Transverse colon (tissue), 4 donors: ENCODE measurements at regions not wholly inside any gene's neighbourhood (a gene's known extent, or its start where the extent isn't known, plus 50 kb on each side); places are given as distances from the start of the nearest gene placed in this dataset.
"Not testable (repeated sequence)": the region's sequence is repeated elsewhere in the genome, so short reads cannot be mapped to it uniquely, and the experiment has no call there.

Source experiments
- DNase-seq: peaks from one replicate; pipeline ENCODE4 v3.0.0-alpha.2; 2019
- H3K27ac ChIP-seq, 4 donors: fragments of 200-600 bp; sonication (generic); 2 replicates each; pipeline ENCODE4 v1.5.1; 2016 to 2018; ENCODE audit warnings: inconsistent platforms in 4 of 4
- H3K27me3 ChIP-seq: fragments of 200-600 bp; sonication (generic); 2 replicates; pipeline ENCODE4 v1.5.1; 2017; ENCODE audit warnings: inconsistent platforms
- H3K36me3 ChIP-seq, 4 donors: fragments of 200-600 bp; sonication (generic); 2 replicates each; pipeline ENCODE4 v1.5.1; 2017 to 2019; ENCODE audit warnings: inconsistent platforms in 4 of 4
- H3K4me1 ChIP-seq, 4 donors: fragments of 200-600 bp; sonication (generic); 2 replicates each; pipeline ENCODE4 v1.5.1; 2017 to 2020; ENCODE audit warnings: inconsistent platforms in 4 of 4
- H3K4me3 ChIP-seq, 4 donors: fragments of 200-600 bp; sonication (generic); 1 replicate in 1 of 4; 2 replicates in 3 of 4; pipeline versions ENCODE4 v1.5.1 to v1.6.1; 2017 to 2019; ENCODE audit warnings: inconsistent platforms in 4 of 4
- H3K9me3 ChIP-seq, 2 donors: fragments of 200-600 bp; sonication (generic); 2 replicates each; pipeline ENCODE4 v1.5.1; 2017 to 2019; ENCODE audit warnings: inconsistent platforms in 2 of 2
- EP300 ChIP-seq: sonication (generic); formaldehyde crosslinking; IDR thresholded peaks from one replicate; pipeline ENCODE4 v1.6.1; 2017; ENCODE audit warnings: antibody characterized with exemption, low read depth
- POLR2A ChIP-seq: fragments of 450-650 bp; IDR thresholded peaks from one replicate; pipeline ENCODE4 v1.6.1; 2016; ENCODE audit warnings: antibody characterized with exemption, mild to moderate bottlenecking, moderate library complexity
- POLR2AphosphoS5 ChIP-seq, 3 donors: sonication (generic); formaldehyde crosslinking; IDR thresholded peaks; one replicate each; pipeline ENCODE4 v1.6.1; 2016; ENCODE audit warnings: antibody characterized with exemption in 3 of 3
- WGBS, 2 donors: methylation state at CpG; one replicate each; pipeline ENCODE4 v1.1.5; 2018; ENCODE audit warnings: low coverage in 1 of 2; 5-methylcytosine and 5-hydroxymethylcytosine counted together
- in situ Hi-C, 4 donors: fragments of 200-750 bp; cut with MboI; loops; one replicate each; pipeline versions ENCODE4 v1.15.0 to v1.15.1; 2017; ENCODE audit warnings: low sequenced_read_pairs in 3 of 4, low pct_ligation_motif_present in 1 of 4, low pct_unique_long_range_greater_than_20kb in 1 of 4
- intact Hi-C: fragments of 100-400 bp; cut with DNase I; formaldehyde crosslinking; loops from one replicate; pipeline ENCODE4 v1.15.1; 2023; ENCODE audit warnings: low total_unique reads
- TF ChIP-seq, protein P1 (sequence below), 5 experiments: fragments of 200-600 bp in 3 of 5; fragments of 450-650 bp in 2 of 5; sonication (generic) in 3 of 5; IDR thresholded peaks; 1 replicate in 2 of 5; 2 replicates in 3 of 5; pipeline ENCODE4 v1.5.1; 2016 to 2017; ENCODE audit warnings: antibody characterized with exemption in 5 of 5, inconsistent platforms in 3 of 5, mild to moderate bottlenecking in 2 of 5, moderate library complexity in 1 of 5

DNA sequence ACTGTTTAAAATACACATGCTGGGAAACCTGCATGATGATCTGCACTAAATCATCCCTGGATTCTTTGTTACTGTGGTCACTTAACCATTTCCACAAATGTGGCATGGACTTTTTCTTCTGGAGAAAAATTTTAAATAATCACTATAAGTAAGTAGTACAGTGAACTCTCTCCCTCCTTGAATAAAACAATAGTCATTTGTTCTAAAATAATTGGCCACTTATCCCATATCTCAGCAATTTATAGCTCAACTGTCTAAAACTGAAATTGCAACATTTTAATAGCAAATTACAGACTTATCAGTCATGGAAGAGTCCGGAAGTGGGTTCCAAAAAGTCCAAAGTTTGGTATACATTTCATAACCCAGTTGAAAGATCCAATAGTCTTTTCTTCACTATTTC is 90.9 kb downstream of the MTERF1 start:
- H3K27me3 ChIP-seq, result no peaks in the 10 kb centered on the region
- intact Hi-C loops, result loop anchor here (10.0 kb wide), 1 partner anchor 705 kb away; no protein-coding TSS in a partner anchor
- H3K27ac ChIP-seq, result no peak overlapping the region
- TF ChIP-seq EP300, result no peak
- no peak overlapping the region for H3K4me3 ChIP-seq
- WGBS, 2 donors, result 60 to 69% methylated on average over 1 of the region's 1 CpG
- no peaks in the 10 kb centered on the region for H3K9me3 ChIP-seq
- H3K36me3 ChIP-seq, result no peaks in the 10 kb centered on the region
- in situ Hi-C loops, result loop anchor here in 3 of 4 donors (10.0 to 25.0 kb wide), 2 partner anchors 702 to 705 kb away; no protein-coding TSS in a partner anchor
- no peak for DNase-seq
- no peaks in the 10 kb centered on the region for H3K4me1 ChIP-seq

DNA sequence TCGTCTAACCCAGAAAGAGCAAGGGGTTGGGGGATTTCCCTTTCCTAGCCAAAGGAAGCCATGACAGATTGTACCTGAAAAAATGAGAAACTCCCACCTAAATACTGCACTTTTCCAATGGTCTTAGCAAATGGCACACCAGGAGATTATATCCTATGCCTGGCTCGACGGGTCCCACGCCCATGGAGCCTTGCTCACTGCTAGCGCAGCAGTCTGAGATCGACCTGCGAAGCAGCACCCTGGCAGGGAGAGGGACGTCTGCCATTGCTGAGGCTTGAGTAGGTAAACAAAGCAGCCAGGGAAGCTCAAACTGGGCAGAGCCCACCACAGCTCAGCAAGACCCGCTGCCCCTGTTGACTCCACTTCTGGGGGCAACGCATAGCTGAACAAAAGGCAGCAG is 89.9 kb downstream of the MTERF1 start:
- intact Hi-C loops, H3K36me3 ChIP-seq, H3K9me3 ChIP-seq, DNase-seq, H3K4me1 ChIP-seq, H3K27me3 ChIP-seq, H3K4me3 ChIP-seq, H3K27ac ChIP-seq: not testable (repeated sequence)
- in situ Hi-C loops, result loop anchor here in 2 of 4 donors (25.0 kb wide), 1 partner anchor 703 kb away; no protein-coding TSS in a partner anchor
- 86 to 100% methylated on average over 1 to 10 of the region's 10 CpGs for WGBS, 2 donors

DNA sequence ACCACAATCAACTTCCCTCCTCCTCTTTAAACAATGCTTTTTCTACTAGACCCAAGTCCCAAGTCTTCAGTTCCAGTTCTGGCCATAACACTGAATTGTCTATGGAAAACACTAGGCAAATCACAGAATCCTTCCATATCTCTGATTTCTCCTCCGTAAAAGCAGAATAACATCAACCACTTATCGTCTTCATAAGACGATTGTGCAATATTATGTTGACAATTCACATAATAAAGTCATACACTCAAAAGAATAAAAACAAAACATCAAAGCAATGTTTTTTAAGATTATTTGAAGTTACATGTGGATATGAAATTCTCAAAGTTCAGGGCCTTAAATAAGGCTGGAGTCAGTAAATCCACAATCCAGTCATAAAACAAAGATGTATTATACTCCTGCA is 84.4 kb downstream of the MTERF1 start:
- no peak for TF ChIP-seq POLR2AphosphoS5 (IDR thresholded peaks at IDR 0.05)
- TF ChIP-seq, protein P1, sequence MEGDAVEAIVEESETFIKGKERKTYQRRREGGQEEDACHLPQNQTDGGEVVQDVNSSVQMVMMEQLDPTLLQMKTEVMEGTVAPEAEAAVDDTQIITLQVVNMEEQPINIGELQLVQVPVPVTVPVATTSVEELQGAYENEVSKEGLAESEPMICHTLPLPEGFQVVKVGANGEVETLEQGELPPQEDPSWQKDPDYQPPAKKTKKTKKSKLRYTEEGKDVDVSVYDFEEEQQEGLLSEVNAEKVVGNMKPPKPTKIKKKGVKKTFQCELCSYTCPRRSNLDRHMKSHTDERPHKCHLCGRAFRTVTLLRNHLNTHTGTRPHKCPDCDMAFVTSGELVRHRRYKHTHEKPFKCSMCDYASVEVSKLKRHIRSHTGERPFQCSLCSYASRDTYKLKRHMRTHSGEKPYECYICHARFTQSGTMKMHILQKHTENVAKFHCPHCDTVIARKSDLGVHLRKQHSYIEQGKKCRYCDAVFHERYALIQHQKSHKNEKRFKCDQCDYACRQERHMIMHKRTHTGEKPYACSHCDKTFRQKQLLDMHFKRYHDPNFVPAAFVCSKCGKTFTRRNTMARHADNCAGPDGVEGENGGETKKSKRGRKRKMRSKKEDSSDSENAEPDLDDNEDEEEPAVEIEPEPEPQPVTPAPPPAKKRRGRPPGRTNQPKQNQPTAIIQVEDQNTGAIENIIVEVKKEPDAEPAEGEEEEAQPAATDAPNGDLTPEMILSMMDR (IDR thresholded peaks at IDR 0.05), result no peak
- no peak for TF ChIP-seq POLR2A
- no peak for TF ChIP-seq EP300
- 50 to 62% methylated on average over 3 of the region's 3 CpGs for WGBS, 2 donors
- intact Hi-C loops (no loop called here), in situ Hi-C loops (loop anchor here in 2 of 4 donors (25.0 kb wide), 1 partner anchor 709 kb away; no protein-coding TSS in a partner anchor)
- Histone ChIP-seq H3K27ac (no peak overlapping the region), H3K27me3 (no peaks in the 10 kb centered on the region), H3K9me3 (no peaks in the 10 kb centered on the region), H3K4me3 (no peak overlapping the region), H3K36me3 (no peaks in the 10 kb centered on the region), H3K4me1 (no peaks in the 10 kb centered on the region)
- no peak for DNase-seq

DNA sequence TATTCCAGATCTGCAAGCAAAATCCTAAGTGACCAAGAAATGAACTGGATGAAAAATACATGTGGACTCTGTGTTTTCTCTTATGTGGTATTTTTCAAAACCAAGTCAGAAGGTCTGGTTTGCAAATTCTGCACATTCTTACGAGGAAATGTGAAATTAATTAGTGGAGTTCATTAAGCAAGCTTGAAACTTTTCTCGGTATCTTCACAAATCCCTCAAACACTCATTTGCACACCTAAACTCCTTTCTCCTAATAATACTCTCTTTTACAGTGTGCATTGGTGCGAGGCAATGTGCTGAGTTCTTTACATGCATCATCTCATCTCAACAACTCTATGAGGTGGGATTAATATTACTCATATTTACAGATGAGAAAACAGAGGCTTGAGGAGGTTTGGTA is 82.1 kb downstream of the MTERF1 start:
- H3K27me3 ChIP-seq, result no peaks in the 10 kb centered on the region
- intact Hi-C loops, result no loop called here
- no peaks in the 10 kb centered on the region for H3K4me1 ChIP-seq
- no peak for DNase-seq
- in situ Hi-C loops, result loop anchor here in 2 of 4 donors (25.0 kb wide), 1 partner anchor 711 kb away; no protein-coding TSS in a partner anchor
- TF ChIP-seq POLR2AphosphoS5 (IDR thresholded peaks at IDR 0.05) (no peak), POLR2A (no peak), EP300 (no peak)
- TF ChIP-seq, protein P1 (IDR thresholded peaks at IDR 0.05), result no peak
- no peak overlapping the region for H3K27ac ChIP-seq
- no peak overlapping the region for H3K4me3 ChIP-seq
- no peaks in the 10 kb centered on the region for H3K36me3 ChIP-seq
- WGBS, 2 donors, result 92 to 93% methylated on average over 3 of the region's 3 CpGs
- no peaks in the 10 kb centered on the region for H3K9me3 ChIP-seq

DNA sequence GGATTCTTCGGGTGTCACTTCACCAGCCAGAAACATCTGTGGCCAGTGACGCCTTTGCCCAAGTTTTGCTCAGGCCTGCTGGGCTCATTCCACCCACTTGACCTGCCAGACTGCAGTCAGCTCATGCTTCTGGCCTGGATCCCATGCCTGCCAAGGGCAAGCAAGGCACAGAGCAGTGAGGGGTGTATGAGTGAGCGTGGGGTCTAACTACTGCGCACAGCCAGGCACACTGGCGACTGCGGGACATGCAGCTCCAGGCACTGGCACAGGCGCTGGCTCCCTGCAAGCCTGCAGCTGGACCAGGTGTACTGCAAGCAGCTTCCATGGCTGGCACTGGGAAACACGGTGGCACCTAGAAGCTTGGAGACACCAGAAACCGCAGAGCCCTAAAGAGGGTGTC is 80.1 kb downstream of the MTERF1 start:
- TF ChIP-seq, protein P1 (IDR thresholded peaks at IDR 0.05), result no peak
- TF ChIP-seq EP300, result no peak
- TF ChIP-seq POLR2A, result no peak
- TF ChIP-seq POLR2AphosphoS5 (IDR thresholded peaks at IDR 0.05), result no peak
- Histone ChIP-seq H3K4me3 (no peak overlapping the region), H3K4me1 (no peaks in the 10 kb centered on the region), H3K36me3 (no peaks in the 10 kb centered on the region), H3K27ac (no peak overlapping the region), H3K9me3 (no peaks in the 10 kb centered on the region), H3K27me3 (no peaks in the 10 kb centered on the region)
- WGBS, 2 donors, result 76 to 94% methylated on average over 2 to 9 of the region's 9 CpGs
- DNase-seq, result no peak
- in situ Hi-C loops (no loop called here), intact Hi-C loops (no loop called here)
